Stomach (tissue), 8 donors: ENCODE measurements at regions not wholly inside any gene's neighbourhood (a gene's known extent, or its start where the extent isn't known, plus 50 kb on each side); places are given as distances from the start of the nearest gene placed in this dataset.
"Not testable (repeated sequence)": the region's sequence is repeated elsewhere in the genome, so short reads cannot be mapped to it uniquely, and the experiment has no call there.

Experiments used
- DNase-seq, 2 donors: peaks; one replicate each; pipeline versions ENCODE4 v3.0.0 to v3.0.0-alpha.2; 2013 to 2019
- H3K27ac ChIP-seq, 5 donors: fragments of 200-600 bp in 4 of 5; sonication (generic) in 4 of 5; one replicate each; pipeline ENCODE4 v1.5.1; 2013 to 2019; ENCODE audit warnings: mild to moderate bottlenecking in 1 of 5, moderate library complexity in 1 of 5
- H3K27me3 ChIP-seq, 3 donors: fragments of 200-600 bp; sonication (generic); one replicate each; pipeline ENCODE4 v1.5.1; 2017 to 2019; ENCODE audit warnings: mixed run types in 1 of 3
- H3K36me3 ChIP-seq, 4 donors: fragments of 200-600 bp; sonication (generic); 1 replicate in 3 of 4; 2 replicates in 1 of 4; pipeline ENCODE4 v1.5.1; 2016 to 2019
- H3K4me1 ChIP-seq, 4 donors: fragments of 200-600 bp; sonication (generic); one replicate each; pipeline ENCODE4 v1.5.1; 2016 to 2019
- H3K4me3 ChIP-seq, 4 donors: fragments of 200-600 bp; sonication (generic) in 3 of 4; one replicate each; pipeline ENCODE4 v1.5.1; 2016 to 2019; ENCODE audit warnings: mild to moderate bottlenecking in 1 of 4
- H3K9me3 ChIP-seq, 4 donors: fragments of 200-600 bp; sonication (generic); one replicate each; pipeline ENCODE4 v1.5.1; 2016 to 2019
- CTCF ChIP-seq, 7 experiments: fragments of 450-650 bp in 4 of 7; fragments of 200-600 bp in 3 of 7; sonication (generic) in 3 of 7; IDR thresholded peaks; one replicate each; pipeline ENCODE4 v1.5.1; 2016 to 2019; ENCODE audit warnings: antibody characterized with exemption in 7 of 7, control low read depth in 2 of 7, mild to moderate bottlenecking in 1 of 7
- EP300 ChIP-seq: sonication (generic); formaldehyde crosslinking; IDR thresholded peaks from one replicate; pipeline ENCODE4 v1.6.1; 2017; ENCODE audit warnings: antibody characterized with exemption
- POLR2A ChIP-seq, 4 donors: fragments of 450-650 bp; IDR thresholded peaks; one replicate each; pipeline ENCODE4 v1.6.1; 2016; ENCODE audit warnings: antibody characterized with exemption in 4 of 4, control low read depth in 2 of 4, mild to moderate bottlenecking in 1 of 4, moderate library complexity in 1 of 4
- POLR2AphosphoS5 ChIP-seq, 3 donors: sonication (generic); formaldehyde crosslinking; IDR thresholded peaks; one replicate each; pipeline ENCODE4 v1.6.1; 2016; ENCODE audit warnings: antibody characterized with exemption in 3 of 3
- WGBS, 5 donors: extraction: QIAGEN DNeasy Blood & Tissue Kit in 3 of 5; methylation state at CpG; one replicate each; pipeline versions ENCODE4 v1.1.5 to v1.1.7; 2013 to 2018; 5-methylcytosine and 5-hydroxymethylcytosine counted together
- intact Hi-C: fragments of 100-400 bp; cut with DNase I; formaldehyde crosslinking; loops from one replicate; pipeline ENCODE4 v1.15.1; 2023; ENCODE audit warnings: low total_unique reads
- donor health status: healthy with polysubstance abuse.
- donor health status: Bipolar disorder and iron deficiency.
- donor health status: healthy.

DNA sequence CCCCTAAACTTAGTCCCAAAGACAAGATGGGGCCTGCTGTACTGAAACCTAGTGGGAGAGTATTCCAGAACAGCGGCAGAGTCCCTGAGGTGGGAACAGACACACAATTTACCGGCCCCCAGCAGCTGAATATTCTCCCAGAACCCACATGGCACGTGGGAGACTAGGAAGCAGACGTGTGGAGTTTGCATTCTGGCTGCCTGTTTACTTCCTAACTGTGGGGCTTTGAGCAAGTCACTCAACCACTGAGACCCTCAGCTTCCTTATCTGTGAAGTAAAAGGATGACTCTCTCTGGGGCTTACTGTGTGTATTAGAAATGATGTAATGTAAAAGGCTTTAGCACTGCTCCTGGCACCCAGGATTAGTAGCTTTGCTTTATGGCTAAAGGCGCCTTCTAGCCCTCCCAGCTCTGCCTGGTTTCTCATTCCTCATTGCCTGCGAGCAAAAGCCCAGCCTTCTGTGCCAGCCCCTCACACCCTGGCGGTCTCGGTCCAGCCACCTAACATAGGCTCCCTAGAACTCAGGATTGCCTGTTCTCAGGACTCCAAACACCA is 353.1 kb downstream of the CDC5L start:
- H3K4me3 ChIP-seq: no peak overlapping the region
- no peaks in the 10 kb centered on the region for H3K27me3 ChIP-seq
- WGBS, 5 donors: 80 to 92% (median 89%) methylated on average over 8 of the region's 8 CpGs
- TF ChIP-seq EP300: no peak
- TF ChIP-seq POLR2AphosphoS5 (IDR thresholded peaks at IDR 0.05): no peak
- no peak for TF ChIP-seq POLR2A (IDR thresholded peaks at IDR 0.05)
- no peak for TF ChIP-seq CTCF (IDR thresholded peaks at IDR 0.05)
- H3K4me1 ChIP-seq: no peaks in the 10 kb centered on the region
- intact Hi-C loops: no loop called here
- no peaks in the 10 kb centered on the region for H3K36me3 ChIP-seq
- H3K27ac ChIP-seq: no peak overlapping the region
- peaks cover 0 to 4% (median under 1%) of the 10 kb centered on the region in 4 donors for H3K9me3 ChIP-seq
- no peak for DNase-seq

GRCh38 chr6:44742201-44742600 is 354.7 kb downstream of the CDC5L start:
- Histone ChIP-seq H3K27ac (no peak overlapping the region), H3K4me1 (no peaks in the 10 kb centered on the region)
- WGBS, 5 donors: 77 to 83% (median 79%) methylated on average over 1 to 2 of the region's 2 CpGs

DNA sequence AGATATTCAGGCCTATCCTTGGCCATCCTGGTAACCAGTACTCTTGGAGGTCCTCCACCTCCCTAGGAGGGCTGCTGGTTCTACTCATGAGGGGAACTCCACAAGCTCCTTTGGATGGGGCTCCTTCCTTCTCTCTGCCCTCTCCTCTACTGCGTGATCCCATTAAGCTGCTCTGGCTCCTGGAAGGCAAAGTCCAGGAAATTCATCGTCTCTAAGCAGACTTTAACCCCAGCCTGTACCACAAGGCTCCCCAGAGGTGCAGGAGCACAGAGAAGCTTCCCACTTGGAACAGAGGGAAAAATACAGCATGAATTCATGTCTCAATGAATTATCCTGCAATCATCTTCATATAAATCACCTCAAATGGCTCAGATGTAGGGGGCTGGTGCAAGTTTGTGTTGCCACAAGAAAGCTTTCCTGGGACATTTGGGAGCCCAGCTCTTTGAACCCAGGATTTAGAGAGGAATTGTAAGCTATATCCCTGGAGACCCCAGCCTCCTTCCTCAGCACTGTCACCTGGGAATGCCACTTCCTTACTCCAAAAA is 355.4 kb downstream of the CDC5L start:
- H3K36me3 ChIP-seq: no peaks in the 10 kb centered on the region
- TF ChIP-seq POLR2AphosphoS5 (IDR thresholded peaks at IDR 0.05) (no peak), CTCF (IDR thresholded peaks at IDR 0.05) (no peak)
- H3K27me3 ChIP-seq: peaks cover 0 to 6% (median 0%) of the 10 kb centered on the region in 3 donors
- intact Hi-C loops: no loop called here
- DNase-seq: no peak
- 32 to 66% (median 57%) methylated on average over 2 of the region's 2 CpGs for WGBS, 5 donors
- no peak overlapping the region for H3K4me3 ChIP-seq
- H3K27ac ChIP-seq: no peak overlapping the region
- peaks cover 0 to 7% (median 6%) of the 10 kb centered on the region in 4 donors for H3K9me3 ChIP-seq
- H3K4me1 ChIP-seq: no peaks in the 10 kb centered on the region

More at GRCh38 chr6:44742201-44742600, 354.7 kb downstream of the CDC5L start:
- DNase-seq: no peak
- H3K4me3 ChIP-seq: no peak overlapping the region
- H3K9me3 ChIP-seq: peaks cover 0 to 6% (median 3%) of the 10 kb centered on the region in 4 donors
- intact Hi-C loops: no loop called here
- H3K36me3 ChIP-seq: no peaks in the 10 kb centered on the region
- H3K27me3 ChIP-seq: no peaks in the 10 kb centered on the region
- no peak for TF ChIP-seq EP300
- no peak for TF ChIP-seq POLR2A (IDR thresholded peaks at IDR 0.05)
- TF ChIP-seq CTCF (IDR thresholded peaks at IDR 0.05): no peak
- no peak for TF ChIP-seq POLR2AphosphoS5 (IDR thresholded peaks at IDR 0.05)

DNA sequence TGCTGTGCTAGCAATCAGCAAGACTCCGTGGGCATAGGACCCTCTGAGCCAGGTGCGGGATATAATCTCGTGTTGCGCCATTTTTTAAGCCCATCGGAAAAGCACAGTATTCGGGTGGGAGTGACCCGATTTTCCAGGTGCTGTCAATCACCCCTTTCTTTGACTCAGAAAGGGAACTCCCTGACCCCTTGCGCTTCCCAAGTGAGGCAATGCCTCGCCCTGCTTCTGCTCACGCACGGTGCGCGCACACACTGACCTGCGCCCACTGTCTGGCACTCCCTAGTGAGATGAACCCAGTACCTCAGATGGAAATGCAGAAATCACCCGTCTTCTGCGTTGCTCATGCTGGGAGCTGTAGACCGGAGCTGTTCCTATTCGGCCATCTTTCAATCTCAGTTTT is 372.6 kb downstream of the CDC5L start:
- H3K4me1 ChIP-seq, DNase-seq, H3K4me3 ChIP-seq, H3K36me3 ChIP-seq, H3K27me3 ChIP-seq, intact Hi-C loops, H3K27ac ChIP-seq: not testable (repeated sequence)
- peaks cover 12 to 45% (median 30%) of the 10 kb centered on the region in 4 donors for H3K9me3 ChIP-seq
- WGBS, 5 donors: 92 to 97% (median 96%) methylated on average over 18 of the region's 18 CpGs

DNA sequence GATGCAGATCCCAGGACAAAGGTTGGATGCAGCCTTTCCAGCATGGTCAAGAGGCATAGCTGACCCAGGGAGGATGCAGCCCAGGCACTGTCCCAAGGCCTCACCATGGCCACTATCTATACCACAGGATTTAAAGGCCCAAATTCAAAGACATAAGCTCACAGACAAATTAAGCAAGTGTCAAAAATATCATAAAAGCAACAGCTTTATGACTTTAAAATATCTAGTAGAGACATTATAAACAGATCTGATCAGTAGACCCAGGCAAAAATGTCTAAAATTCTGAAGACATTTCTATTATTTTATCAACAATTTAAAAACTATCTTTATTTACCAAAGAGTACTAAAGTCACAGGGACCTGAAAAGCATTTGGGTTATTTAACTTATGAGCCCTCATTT is 373.5 kb downstream of the CDC5L start:
- DNase-seq: no peak
- Histone ChIP-seq H3K27me3 (no peaks in the 10 kb centered on the region), H3K36me3 (no peaks in the 10 kb centered on the region), H3K27ac (no peak overlapping the region), H3K4me3 (no peak overlapping the region), H3K9me3 (peaks cover 12 to 45% (median 30%) of the 10 kb centered on the region in 4 donors), H3K4me1 (no peaks in the 10 kb centered on the region)
- intact Hi-C loops: no loop called here
- TF ChIP-seq CTCF (IDR thresholded peaks at IDR 0.05): no peak
- no peak for TF ChIP-seq POLR2A (IDR thresholded peaks at IDR 0.05)
- no peak for TF ChIP-seq EP300
- TF ChIP-seq POLR2AphosphoS5 (IDR thresholded peaks at IDR 0.05): no peak
